Loucy (cell line): ENCODE measurements at regions not wholly inside any gene's neighbourhood (a gene's known extent, or its start where the extent isn't known, plus 50 kb on each side); places are given as distances from the start of the nearest gene placed in this dataset.

Source experiments
- H2AFZ ChIP-seq: fragments of 200-600 bp; sonication (generic); 2 replicates; pipeline ENCODE4 v1.6.0; 2016; ENCODE audit warnings: antibody characterized with exemption, mild to moderate bottlenecking, low read length, moderate library complexity
- H3F3A ChIP-seq: fragments of 200-600 bp; 2 replicates; pipeline ENCODE4 v1.6.0; 2016; ENCODE audit warnings: antibody characterized with exemption, low read depth, mild to moderate bottlenecking
- H3K27me3 ChIP-seq: fragments of 200-600 bp; sonication (generic); 2 replicates; pipeline ENCODE4 v1.6.1; 2014; ENCODE audit warnings: low read length, mild to moderate bottlenecking; ENCODE audit not compliant: insufficient read depth, poor library complexity, severe bottlenecking
- H3K36me3 ChIP-seq: fragments of 200-600 bp; sonication (generic); 2 replicates; pipeline ENCODE4 v1.6.1; 2016; ENCODE audit warnings: low read length; ENCODE audit not compliant: insufficient read depth
- H3K4me1 ChIP-seq: fragments of 200-600 bp; sonication (generic); 2 replicates; pipeline ENCODE4 v1.5.1; 2014; ENCODE audit warnings: low read length, mild to moderate bottlenecking; ENCODE audit not compliant: insufficient read depth, poor library complexity, severe bottlenecking
- H3K4me2 ChIP-seq: fragments of 200-600 bp; sonication (generic); 2 replicates; pipeline ENCODE4 v1.6.0; 2014; ENCODE audit warnings: antibody characterized with exemption, low read length, low read depth, mild to moderate bottlenecking; ENCODE audit not compliant: poor library complexity, severe bottlenecking
- H3K4me3 ChIP-seq: fragments of 200-600 bp; sonication (generic); 2 replicates; pipeline ENCODE4 v1.5.1; 2014; ENCODE audit warnings: low read length, mild to moderate bottlenecking, mixed read lengths; ENCODE audit not compliant: poor library complexity, severe bottlenecking
- H3K79me2 ChIP-seq: fragments of 200-600 bp; sonication (generic); 2 replicates; pipeline ENCODE4 v1.6.1; 2014; ENCODE audit warnings: low read length; ENCODE audit not compliant: insufficient read depth
- H3K9ac ChIP-seq: fragments of 200-600 bp; sonication (generic); 2 replicates; pipeline ENCODE4 v1.6.0; 2014; ENCODE audit warnings: mild to moderate bottlenecking, low read depth, low read length, moderate library complexity; ENCODE audit not compliant: poor library complexity, severe bottlenecking
- H3K9me2 ChIP-seq: fragments of 200-600 bp; sonication (generic); replicated peaks from 2 replicates; pipeline ENCODE4 v1.6.1; 2016; ENCODE audit warnings: low read depth, low read length, mixed read lengths
- H3K9me3 ChIP-seq: fragments of 200-600 bp; sonication (generic); 2 replicates; pipeline ENCODE4 v1.6.1; 2014; ENCODE audit warnings: mild to moderate bottlenecking, antibody characterized with exemption, low read length, low read depth; ENCODE audit not compliant: insufficient read depth
- H4K20me1 ChIP-seq: fragments of 200-600 bp; sonication (generic); 2 replicates; pipeline ENCODE4 v1.6.0; 2014; ENCODE audit warnings: antibody characterized with exemption, low read length, mild to moderate bottlenecking; ENCODE audit not compliant: insufficient read depth, poor library complexity, severe bottlenecking
- EZH2phosphoT487 ChIP-seq: fragments of 200-600 bp; IDR thresholded peaks from 2 replicates; pipeline ENCODE4 v1.6.1; 2018; ENCODE audit warnings: antibody characterized with exemption, mild to moderate bottlenecking, moderate library complexity, borderline replicate concordance
- TF ChIP-seq, protein P1 (sequence below): fragments of 200-600 bp; sonication (generic); conservative IDR thresholded peaks from 2 replicates; pipeline ENCODE4 v1.5.1; 2014; ENCODE audit warnings: mild to moderate bottlenecking, antibody characterized with exemption, low read length

DNA sequence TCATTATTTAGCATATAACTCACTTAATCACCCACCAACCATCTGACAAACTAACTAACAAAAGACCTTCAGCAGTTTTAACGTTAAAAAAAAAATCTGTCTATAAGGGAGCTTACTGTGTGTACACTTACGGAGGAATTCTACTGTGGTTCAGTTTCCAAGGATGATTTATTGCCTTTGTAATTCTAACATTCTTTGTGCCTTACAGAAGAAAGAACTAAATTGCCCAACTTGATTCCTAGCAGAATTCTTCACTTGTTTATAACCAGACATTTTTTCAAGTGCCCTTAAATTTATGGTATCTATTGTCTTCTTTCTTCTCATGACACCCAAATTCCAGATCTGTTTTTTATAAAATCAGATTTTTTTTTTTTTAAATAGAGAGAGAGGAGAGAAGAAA is 119.7 kb upstream of the IGSF10 start:
- Histone ChIP-seq H4K20me1 (no peaks in the 10 kb centered on the region), H3K4me2 (no peak overlapping the region), H2AFZ (no peak overlapping the region)

DNA sequence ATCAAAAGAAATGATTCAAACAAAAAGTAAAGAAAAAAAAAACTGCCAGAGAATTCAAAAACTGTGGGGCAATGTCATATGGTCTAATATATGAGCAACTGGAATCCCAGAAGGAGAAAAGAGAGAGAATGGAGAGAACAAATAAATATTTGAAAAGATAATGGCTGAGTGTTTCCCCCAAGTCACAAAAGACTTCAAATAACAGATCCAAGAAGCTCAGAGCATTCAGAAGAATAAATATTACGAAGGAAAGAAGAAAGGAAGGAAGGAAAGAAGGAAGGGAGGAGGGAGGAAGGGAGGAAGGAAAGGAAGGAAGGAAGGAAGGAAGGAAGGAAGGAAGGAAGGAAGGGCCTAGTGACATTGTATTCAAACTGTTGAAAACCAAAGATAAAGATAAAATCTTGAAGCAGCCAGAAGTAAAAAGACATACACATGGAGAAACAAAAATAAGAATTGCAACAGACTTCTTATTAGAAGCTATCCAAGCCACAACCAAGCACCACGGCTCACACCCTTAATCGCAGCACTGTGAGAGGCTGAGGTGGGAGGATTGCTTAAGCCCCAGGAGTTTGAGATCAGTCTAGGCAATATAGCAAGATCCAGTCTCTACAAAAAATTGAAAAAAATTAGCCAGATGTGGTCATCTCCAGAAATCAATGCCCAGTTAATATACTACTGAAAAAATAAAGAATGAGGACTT is 118.9 kb upstream of the IGSF10 start:
- Histone ChIP-seq H3K4me3 (no peak overlapping the region), H3K4me2 (no peak overlapping the region), H3K9me3 (peaks cover 15% of the 10 kb centered on the region), H4K20me1 (no peaks in the 10 kb centered on the region), H3K27me3 (no peaks in the 10 kb centered on the region), H3K36me3 (no peaks in the 10 kb centered on the region), H3K4me1 (peaks cover 10% of the 10 kb centered on the region), H3K9me2 (no peaks in the 10 kb centered on the region), H2AFZ (no peak overlapping the region), H3K79me2 (no peaks in the 10 kb centered on the region), H3K9ac (no peak overlapping the region), H3F3A (no peaks in the 10 kb centered on the region)
- TF ChIP-seq, protein P1, sequence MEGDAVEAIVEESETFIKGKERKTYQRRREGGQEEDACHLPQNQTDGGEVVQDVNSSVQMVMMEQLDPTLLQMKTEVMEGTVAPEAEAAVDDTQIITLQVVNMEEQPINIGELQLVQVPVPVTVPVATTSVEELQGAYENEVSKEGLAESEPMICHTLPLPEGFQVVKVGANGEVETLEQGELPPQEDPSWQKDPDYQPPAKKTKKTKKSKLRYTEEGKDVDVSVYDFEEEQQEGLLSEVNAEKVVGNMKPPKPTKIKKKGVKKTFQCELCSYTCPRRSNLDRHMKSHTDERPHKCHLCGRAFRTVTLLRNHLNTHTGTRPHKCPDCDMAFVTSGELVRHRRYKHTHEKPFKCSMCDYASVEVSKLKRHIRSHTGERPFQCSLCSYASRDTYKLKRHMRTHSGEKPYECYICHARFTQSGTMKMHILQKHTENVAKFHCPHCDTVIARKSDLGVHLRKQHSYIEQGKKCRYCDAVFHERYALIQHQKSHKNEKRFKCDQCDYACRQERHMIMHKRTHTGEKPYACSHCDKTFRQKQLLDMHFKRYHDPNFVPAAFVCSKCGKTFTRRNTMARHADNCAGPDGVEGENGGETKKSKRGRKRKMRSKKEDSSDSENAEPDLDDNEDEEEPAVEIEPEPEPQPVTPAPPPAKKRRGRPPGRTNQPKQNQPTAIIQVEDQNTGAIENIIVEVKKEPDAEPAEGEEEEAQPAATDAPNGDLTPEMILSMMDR = no peak
- TF ChIP-seq EZH2phosphoT487 = no peak

More for the DNA sequence above, 119.7 kb upstream of the IGSF10 start:
- H3F3A ChIP-seq = no peaks in the 10 kb centered on the region
- H3K4me1 ChIP-seq = peaks cover 10% of the 10 kb centered on the region
- no peaks in the 10 kb centered on the region for H3K36me3 ChIP-seq
- H3K79me2 ChIP-seq = no peaks in the 10 kb centered on the region
- H3K9me3 ChIP-seq = peaks cover 15% of the 10 kb centered on the region
- no peaks in the 10 kb centered on the region for H3K27me3 ChIP-seq
- H3K9ac ChIP-seq = no peak overlapping the region
- TF ChIP-seq, protein P1 = no peak
- TF ChIP-seq EZH2phosphoT487 = no peak
- no peak overlapping the region for H3K4me3 ChIP-seq
- no peaks in the 10 kb centered on the region for H3K9me2 ChIP-seq

DNA sequence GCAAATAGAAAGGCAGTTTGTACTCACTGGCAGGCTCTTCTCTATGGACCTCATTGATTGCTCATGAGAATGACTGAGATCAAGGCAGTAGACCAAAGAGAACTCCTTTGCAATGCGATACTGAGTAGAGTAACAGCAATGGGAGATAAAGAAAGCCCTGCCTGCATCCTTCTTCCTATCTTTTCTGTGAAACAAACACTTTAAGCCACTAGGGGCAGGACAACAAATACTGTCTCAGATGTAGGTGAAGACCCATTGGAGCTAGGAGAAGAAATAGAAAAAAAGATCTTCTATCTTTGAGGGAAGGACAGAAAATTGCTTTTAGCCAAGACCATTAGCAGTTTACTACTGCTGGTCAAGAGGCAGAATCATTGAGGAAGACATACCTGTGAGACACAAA is 117.6 kb upstream of the IGSF10 start:
- Histone ChIP-seq H3K9ac (no peak overlapping the region), H3K4me3 (no peak overlapping the region), H2AFZ (no peak overlapping the region), H3K9me3 (peaks cover 15% of the 10 kb centered on the region), H3F3A (no peaks in the 10 kb centered on the region), H3K27me3 (no peaks in the 10 kb centered on the region), H3K4me2 (no peak overlapping the region), H3K9me2 (no peaks in the 10 kb centered on the region), H4K20me1 (no peaks in the 10 kb centered on the region), H3K79me2 (no peaks in the 10 kb centered on the region), H3K36me3 (no peaks in the 10 kb centered on the region), H3K4me1 (peaks cover 10% of the 10 kb centered on the region)
- TF ChIP-seq, protein P1 = no peak; the same call in 1 of the 2 replicates
- TF ChIP-seq EZH2phosphoT487 = no peak
